ENCODE measurements at regions not wholly inside any gene's neighbourhood (a gene's known extent, or its start where the extent isn't known, plus 50 kb on each side); places are given as distances from the start of the nearest gene placed in this dataset.

DNA sequence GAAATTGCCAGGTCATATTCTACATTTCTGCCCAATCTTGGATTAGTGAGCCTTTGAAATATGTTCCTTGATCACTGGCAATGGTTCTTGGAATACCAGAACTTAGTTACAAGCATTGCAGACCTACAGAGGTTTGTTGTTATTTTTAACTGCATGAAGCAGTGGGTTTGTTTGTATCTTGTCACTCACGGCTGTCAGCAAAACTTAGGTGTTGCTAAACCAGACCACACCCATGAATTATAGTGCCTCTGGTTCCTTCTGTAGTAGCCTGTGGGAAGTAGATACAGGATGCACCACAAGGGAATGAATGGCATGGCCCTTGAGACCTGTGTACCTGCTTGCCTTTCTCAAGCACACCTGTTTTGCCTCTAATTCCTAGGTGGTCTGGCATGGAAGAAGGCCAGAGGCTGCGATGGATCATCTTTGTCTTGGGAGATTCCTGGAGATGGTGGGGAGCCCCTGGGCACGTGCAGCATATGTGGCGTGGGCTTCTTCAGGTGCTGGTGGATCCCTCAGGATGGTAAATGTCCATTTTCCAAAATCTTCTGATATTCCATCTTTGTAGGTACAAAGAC lies 138.8 kb downstream of the SNRPN start:
- H2BK20ac ChIP-seq (ENCODE audit: low read depth, low read length), result no peak overlapping the region
- no peak for DNase-seq
- H2BK5ac ChIP-seq (ENCODE audit: low read depth, low read length, poor library complexity, severe bottlenecking), result no peak overlapping the region
- H3K14ac ChIP-seq (replicated peaks; ENCODE audit: low read depth, low read length), result no peak overlapping the region
- H4K8ac ChIP-seq (ENCODE audit: low read depth in 2 of 2, low read length in 2 of 2), result no peak overlapping the region
- intact Hi-C loops (cut with micrococcal nuclease), result loop anchor here (10.0 kb wide), 1 partner anchor 59 kb away; no protein-coding TSS in a partner anchor
- no CpG with 5 or more reads among the region's 4 CpGs for WGBS, 2 experiments (ENCODE audit: extremely low coverage in 2 of 2, insufficient read length in 1 of 2)
- no peak overlapping the region for H3K4me3 ChIP-seq (ENCODE audit: insufficient read depth, low read depth, low read length)
- no peaks in the 10 kb centered on the region; a peak in 1 of 4 replicates for H3K79me1 ChIP-seq (ENCODE audit: low read depth in 1 of 2, low read length in 2 of 2)
- no peak overlapping the region for H2AFZ ChIP-seq (replicated peaks; ENCODE audit: low read length, poor library complexity)
- no peak overlapping the region for H2BK15ac ChIP-seq (ENCODE audit: low read depth, low read length)
- dilution Hi-C loops (cut with HindIII; ENCODE audit: low sequenced_read_pairs, unreplicated experiment), result no loop called here
- TF ChIP-seq FOS (IDR thresholded peaks at IDR 0.05; ENCODE audit: low read depth, low read length), result no peak
- TF ChIP-seq MAZ (IDR thresholded peaks at IDR 0.05; ENCODE audit: borderline replicate concordance, low read depth, low read length), result no peak
- no peak for TF ChIP-seq NFE2L2 (IDR thresholded peaks at IDR 0.05; ENCODE audit: low read depth, low read length)
- TF ChIP-seq MAFK (IDR thresholded peaks at IDR 0.05; ENCODE audit: low read depth, low read length), result no peak
- no peak for TF ChIP-seq BHLHE40 (IDR thresholded peaks at IDR 0.05; ENCODE audit: low read depth, low read length)
- no peak for TF ChIP-seq CEBPB (IDR thresholded peaks at IDR 0.05; ENCODE audit: low read depth, low read length)
- TF ChIP-seq SMC3 (IDR thresholded peaks at IDR 0.05; ENCODE audit: low read depth, low read length), result no peak
- TF ChIP-seq MXI1 (IDR thresholded peaks at IDR 0.05; ENCODE audit: borderline replicate concordance, low read depth, low read length), result no peak
- no peak for TF ChIP-seq POLR2A (IDR thresholded peaks at IDR 0.05; ENCODE audit: low read depth, low read length)
- no peak for TF ChIP-seq RFX5 (IDR thresholded peaks at IDR 0.05; ENCODE audit: low read depth, low read length)
- TF ChIP-seq RCOR1 (IDR thresholded peaks at IDR 0.05; ENCODE audit: insufficient replicate concordance, low read length), result no peak
- no peak for TF ChIP-seq RAD21 (IDR thresholded peaks at IDR 0.05; ENCODE audit: low read length)
- in situ Hi-C loops (cut with MboI; ENCODE audit: low sequenced_read_pairs), result no loop called here
- H2AK5ac ChIP-seq (ENCODE audit: low read depth, low read length), result no peak overlapping the region
- no peak overlapping the region for H3K27ac ChIP-seq (ENCODE audit: insufficient read depth, low read length)
- no peaks in the 10 kb centered on the region for H3K27me3 ChIP-seq (ENCODE audit: control insufficient read depth, insufficient read depth, low read length)
- H3K9ac ChIP-seq (ENCODE audit: low read depth, low read length), result no peak overlapping the region
- no peak overlapping the region for H2AK9ac ChIP-seq (replicated peaks; ENCODE audit: low read depth, low read length, poor library complexity)
- no peak overlapping the region for H4K5ac ChIP-seq (ENCODE audit: low read depth, low read length)
- no peak overlapping the region for H2BK120ac ChIP-seq (ENCODE audit: low read depth, low read length)
- H4K91ac ChIP-seq (ENCODE audit: insufficient read depth, low read depth, low read length), result no peak overlapping the region
- POLR2A ChIA-PET (ENCODE audit: unreplicated experiment), result no interaction called here
- no peak overlapping the region for H3K18ac ChIP-seq (ENCODE audit: low read depth, low read length)
- H3K4ac ChIP-seq (ENCODE audit: low read depth, low read length), result no peak overlapping the region
- no TSS peak for BruUV-seq (replicated peaks)
- no peaks in the 10 kb centered on the region for H3K4me1 ChIP-seq (ENCODE audit: control insufficient read depth, insufficient read depth, low read length)
- peaks cover 37% of the 10 kb centered on the region for H3K9me3 ChIP-seq (ENCODE audit: control insufficient read depth, insufficient read depth, low read length)
- no peak for ATAC-seq (ENCODE audit: low read depth)
- H3K9me1 ChIP-seq (ENCODE audit: insufficient read depth, low read length), result no peaks in the 10 kb centered on the region
- no peak overlapping the region for H3K4me2 ChIP-seq (ENCODE audit: low read depth, low read length)
- no peak overlapping the region for H3K23ac ChIP-seq (ENCODE audit: low read depth, low read length)
- CTCF ChIA-PET, result no interaction called here
- no peak overlapping the region for H3K56ac ChIP-seq (ENCODE audit: extremely low read depth, insufficient read depth, low read length)
- peaks cover 68% of the 10 kb centered on the region for H3K36me3 ChIP-seq (ENCODE audit: control insufficient read depth, insufficient read depth, low read length)
- H4K20me1 ChIP-seq (ENCODE audit: insufficient read depth, low read length), result no peaks in the 10 kb centered on the region
